Activated CD8-positive, alpha-beta memory T cell treated with anti-CD3 and anti-CD28 coated beads for 36 hours (primary cell): ENCODE measurements at regions not wholly inside any gene's neighbourhood (a gene's known extent, or its start where the extent isn't known, plus 50 kb on each side); places are given as distances from the start of the nearest gene placed in this dataset.

Experiments used
- CTCF ChIA-PET: fragments of 350-600 bp; sonication (Branson Sonifier 250); formaldehyde crosslinking; loops from one replicate; lab custom pipeline; 2021; ENCODE audit warnings: antibody characterized with exemption; lab: Charles Lee
- POLR2A ChIA-PET: fragments of 350-600 bp; sonication (Branson Sonifier 250); formaldehyde crosslinking; loops from one replicate; lab custom pipeline; 2021; ENCODE audit warnings: antibody characterized with exemption; lab: Charles Lee

- CTCF ChIA-PET, result no interaction called here
Observed at GRCh38 chr9:683509-684021, 157.9 kb upstream of the DMRT1 start.

DNA sequence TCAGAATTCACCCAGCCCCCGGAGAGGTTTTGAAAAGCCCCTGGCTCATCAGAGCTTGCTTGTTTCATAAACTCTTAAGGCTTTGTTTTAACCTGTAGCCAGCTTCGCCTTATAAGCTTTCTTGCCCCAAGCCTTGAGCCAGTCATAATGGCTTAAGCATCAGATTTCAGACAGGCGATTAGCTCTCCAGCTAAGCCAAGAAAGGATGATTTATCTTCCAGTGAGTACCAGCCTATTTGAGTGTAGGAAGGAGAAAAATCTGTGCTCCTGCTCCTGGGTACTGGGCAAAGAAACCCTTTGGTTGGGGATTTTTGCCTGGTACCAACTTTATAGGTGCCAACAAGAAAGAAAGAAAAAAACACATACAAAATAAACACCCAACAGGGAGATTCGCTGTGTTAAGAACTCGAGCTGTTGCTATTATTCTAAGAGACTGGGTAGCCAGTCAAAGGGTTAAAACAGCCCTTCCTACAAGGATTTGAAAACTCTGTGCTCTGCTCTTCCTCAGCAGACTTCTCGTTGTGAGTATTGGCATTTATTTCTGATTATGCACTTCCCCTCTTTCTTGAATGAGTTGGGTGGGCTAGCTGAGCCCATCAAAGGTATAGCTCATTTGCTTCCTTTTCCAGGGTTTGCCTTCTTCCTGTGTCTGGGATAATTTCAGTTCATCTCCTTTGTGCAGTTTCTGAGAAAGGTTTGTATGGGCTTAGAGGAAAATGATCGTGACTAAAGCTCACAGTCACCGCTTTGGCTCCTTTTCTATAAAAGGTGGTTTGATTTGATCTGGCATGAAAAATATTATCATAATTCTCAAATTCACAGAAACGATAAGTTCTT is 157.2 kb upstream of the DMRT1 start:
- ChIA-PET POLR2A (no interaction called here), CTCF (no interaction called here)

More at GRCh38 chr9:683509-684021, 157.9 kb upstream of the DMRT1 start:
- POLR2A ChIA-PET, result no interaction called here

- ChIA-PET POLR2A (no interaction called here), CTCF (no interaction called here)
Observed at GRCh38 chr9:684941-685340, 156.6 kb upstream of the DMRT1 start.

DNA sequence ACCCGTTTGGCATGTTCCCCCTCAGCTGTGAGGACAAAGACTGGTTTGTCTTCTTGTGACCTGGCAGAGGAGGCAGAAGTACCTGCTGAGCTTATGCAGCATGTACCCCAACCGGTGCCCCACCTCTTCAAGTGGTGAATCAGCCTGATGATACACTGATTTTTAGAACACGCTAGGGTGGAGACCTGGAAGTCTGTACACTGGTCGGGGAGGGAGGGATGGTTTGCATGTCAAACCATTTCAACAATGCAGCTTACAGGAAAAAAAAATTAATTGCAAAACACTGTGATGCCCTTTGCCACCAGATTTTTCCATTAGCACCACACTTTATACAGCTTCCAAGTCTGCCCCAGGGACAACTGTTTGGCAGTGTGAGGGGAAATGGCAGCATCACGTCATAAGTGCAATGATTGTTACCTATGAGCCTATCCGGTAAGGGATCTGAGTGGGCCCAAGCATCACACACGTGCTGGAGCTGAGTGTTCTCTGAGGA is 155.1 kb upstream of the DMRT1 start:
- ChIA-PET POLR2A (no interaction called here), CTCF (no interaction called here)

DNA sequence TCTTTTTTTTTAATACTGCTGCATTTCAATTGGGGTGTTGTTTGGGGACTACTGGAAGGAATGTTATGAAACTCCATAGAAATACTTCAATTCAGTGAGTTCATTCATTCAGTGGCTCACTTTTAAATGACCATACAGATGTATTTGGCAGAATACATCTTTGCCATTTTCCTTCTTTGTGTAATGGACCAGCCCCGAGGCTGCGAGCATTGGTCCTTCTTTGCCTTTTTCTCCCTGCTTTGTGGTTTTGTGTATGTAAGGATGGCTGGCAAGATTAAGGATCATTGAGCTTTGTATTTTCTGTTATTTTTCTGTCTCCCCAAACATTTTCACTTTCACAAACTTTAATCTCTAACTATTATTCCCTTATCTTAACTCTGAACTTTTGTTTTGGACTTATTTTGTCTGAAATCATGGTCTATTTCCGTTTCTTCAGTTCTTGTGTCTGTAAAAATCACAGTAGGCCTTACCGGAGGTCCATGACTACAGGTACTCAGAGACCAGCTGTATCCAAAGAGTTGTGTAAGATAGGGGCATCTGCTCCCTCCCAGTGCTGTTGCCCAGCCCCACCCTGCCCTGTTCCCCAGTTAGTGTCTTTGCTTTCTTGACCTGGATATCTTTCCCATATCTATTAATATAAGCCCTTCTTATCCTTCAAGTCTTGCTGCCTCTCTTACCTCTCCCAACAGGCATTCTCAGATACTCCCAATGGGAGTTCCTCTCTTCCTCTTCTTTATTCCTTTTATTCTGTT is 154.3 kb upstream of the DMRT1 start:
- ChIA-PET POLR2A (no interaction called here), CTCF (no interaction called here)

DNA sequence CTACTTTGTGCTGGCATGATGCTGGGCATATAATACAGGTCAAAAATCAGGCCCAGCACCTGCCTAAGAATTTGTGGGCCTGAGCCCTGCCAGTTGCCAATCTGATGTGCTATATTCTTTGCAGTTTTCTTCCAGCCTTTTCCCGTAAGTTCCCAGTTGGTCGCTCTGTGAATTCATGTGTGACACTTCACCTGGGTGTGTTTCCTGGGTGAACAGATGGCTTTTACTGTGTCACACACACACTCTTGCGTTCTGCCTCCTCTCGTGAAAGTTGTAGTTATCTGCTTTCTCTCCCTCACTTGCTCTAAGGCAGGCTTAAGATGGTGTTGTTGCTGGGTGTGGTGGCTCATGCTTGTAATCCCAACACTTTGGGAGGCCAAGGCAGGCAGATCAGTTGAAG is 153.5 kb upstream of the DMRT1 start:
- ChIA-PET POLR2A (no interaction called here), CTCF (no interaction called here)

GRCh38 chr9:690517-691111 is 150.9 kb upstream of the DMRT1 start:
- CTCF ChIA-PET, result no interaction called here
- POLR2A ChIA-PET, result no interaction called here

- CTCF ChIA-PET, result no interaction called here
- POLR2A ChIA-PET, result no interaction called here
Observed at GRCh38 chr9:691825-692400, 149.6 kb upstream of the DMRT1 start.

DNA sequence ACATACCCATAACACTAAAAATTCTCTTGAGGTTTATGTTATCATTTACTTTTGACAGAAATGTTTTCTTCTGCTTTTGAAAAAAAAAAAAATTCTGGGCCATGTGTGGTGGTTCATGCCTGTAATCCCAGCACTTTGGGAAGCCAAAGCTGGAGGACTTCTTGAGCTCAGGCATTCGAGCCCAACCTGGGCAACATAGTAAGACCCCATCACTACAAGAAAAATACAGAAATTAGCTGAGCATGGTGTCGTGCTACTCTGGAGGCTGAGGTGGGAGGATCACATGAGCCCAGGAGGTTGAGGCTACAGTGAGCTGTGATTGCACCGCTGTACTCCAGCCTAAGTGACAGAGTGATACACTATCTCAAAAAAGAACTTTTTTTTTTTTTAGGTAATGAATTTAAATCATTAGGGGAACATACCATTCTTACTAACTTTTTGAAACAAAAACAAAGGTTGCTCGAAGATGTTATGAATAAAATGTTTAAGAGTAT is 148.8 kb upstream of the DMRT1 start:
- CTCF ChIA-PET, result no interaction called here
- POLR2A ChIA-PET, result no interaction called here

DNA sequence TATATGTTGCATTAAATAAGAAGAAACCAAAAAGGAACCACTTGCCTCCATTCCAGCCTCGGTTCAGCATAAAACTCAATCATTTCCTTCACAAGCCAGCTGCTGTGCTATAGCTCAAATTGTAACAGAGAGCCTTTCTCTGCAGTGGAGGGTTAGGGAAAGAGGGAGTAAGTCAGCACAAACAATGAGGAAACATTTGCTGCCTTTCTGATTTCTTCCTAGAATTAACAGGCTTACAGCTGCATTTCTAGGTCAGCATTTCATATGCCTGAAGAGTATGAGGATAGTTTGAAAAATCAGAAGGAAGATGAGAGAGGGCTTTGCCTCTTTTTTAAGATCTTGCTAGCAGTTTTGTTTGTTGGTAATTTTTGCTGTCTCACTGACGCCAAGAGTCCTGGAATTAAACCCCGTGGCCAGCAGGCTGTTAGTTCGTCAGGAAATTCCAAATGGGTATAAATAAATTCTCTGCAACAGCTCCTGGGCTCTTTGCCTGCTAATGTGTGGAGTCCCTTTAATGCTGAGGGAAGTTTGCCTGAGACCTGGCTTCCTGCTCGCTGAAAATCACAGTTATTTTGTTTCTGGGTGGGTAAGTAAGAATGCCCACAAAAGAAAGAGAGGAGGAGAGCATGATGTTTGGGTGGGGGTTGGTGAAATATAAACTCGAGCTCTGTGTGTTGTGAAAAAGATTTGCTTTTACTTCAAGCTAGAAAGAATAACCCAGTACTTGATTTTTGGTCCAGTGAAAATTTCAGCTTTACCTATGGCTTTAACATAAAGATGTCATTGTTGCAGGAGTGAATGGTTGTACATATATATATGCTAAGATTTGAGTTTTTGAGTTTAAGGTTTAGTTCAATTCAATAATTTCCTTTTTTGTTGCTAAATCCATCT is 148.1 kb upstream of the DMRT1 start:
- ChIA-PET POLR2A (no interaction called here), CTCF (no interaction called here)

- ChIA-PET CTCF (no interaction called here), POLR2A (no interaction called here)
Observed at GRCh38 chr9:694092-694402, 147.4 kb upstream of the DMRT1 start.

GRCh38 chr9:694403-695154 is 146.9 kb upstream of the DMRT1 start:
- ChIA-PET POLR2A (no interaction called here), CTCF (no interaction called here)

GRCh38 chr9:695252-695651 is 146.2 kb upstream of the DMRT1 start:
- POLR2A ChIA-PET, result no interaction called here
- CTCF ChIA-PET, result no interaction called here

DNA sequence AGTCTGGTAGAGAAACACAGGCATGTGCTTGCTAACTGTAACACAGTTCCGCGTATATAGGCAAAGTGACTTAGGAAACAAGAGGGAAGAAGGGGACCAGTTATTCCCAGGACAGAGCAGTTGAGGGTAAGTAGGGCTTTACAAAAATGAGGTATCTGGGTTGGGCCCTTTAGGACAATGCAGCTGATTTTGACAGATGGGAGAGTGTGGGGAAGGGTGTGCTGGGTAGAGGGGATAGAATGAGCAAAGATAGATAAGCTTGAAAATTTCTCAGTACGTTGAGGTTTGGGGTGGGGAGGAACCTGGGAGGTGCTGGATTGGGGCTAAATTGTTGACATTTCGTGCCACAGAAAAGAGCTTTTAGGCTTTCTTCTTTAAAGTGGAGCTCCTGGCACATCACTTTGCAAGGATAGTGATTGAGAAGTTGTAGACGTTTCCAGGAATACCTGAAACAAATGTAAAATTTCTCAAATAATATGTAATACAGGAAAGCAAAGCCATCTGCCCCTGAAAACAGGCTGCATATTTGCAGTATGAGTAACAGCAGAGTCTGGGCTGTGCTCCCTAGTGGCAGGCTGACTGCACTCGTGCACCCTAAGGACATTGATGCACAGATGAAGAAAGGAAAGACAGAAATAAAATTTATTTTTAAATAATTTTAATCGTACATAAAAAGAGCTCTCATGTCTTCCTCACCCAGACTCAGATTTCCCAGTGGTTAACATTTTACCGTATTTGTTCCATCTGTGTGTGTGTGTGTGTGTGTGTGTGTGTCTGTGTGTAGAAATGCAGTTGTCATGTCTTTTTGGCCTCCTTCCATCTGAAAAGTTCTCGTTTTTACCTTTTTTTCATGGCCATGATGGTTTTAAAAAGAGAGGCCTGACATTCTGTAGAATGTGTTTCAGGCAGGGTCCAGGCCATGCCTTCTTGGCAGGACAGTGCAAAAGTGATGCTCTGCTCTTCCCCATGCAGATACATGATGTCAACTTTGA is 144.9 kb upstream of the DMRT1 start:
- CTCF ChIA-PET, result interaction anchor here (0.6 kb wide), 1 partner anchor 109 kb away, joined by 3 read pairs; no protein-coding TSS in a partner anchor
- POLR2A ChIA-PET, result no interaction called here

DNA sequence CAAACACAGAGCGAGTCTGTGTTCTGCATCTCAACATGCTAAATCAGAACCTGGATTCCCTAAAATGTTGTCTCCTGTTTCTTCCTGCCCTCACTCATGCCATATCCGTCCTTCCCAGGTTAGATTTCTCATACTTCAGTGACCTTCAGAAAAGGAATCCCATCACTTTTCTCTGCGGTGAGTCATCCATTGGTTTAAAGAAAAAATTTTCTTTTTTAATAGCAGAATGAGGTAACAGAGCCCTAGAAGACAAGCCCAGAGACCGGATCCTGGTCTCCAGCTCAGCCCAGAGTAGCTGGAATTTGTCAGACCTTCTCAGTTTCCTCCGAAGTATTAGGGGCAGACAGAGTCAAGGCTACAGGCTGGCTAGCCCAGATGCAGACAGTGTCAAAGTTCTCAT is 143.2 kb upstream of the DMRT1 start:
- ChIA-PET POLR2A (no interaction called here), CTCF (no interaction called here)

GRCh38 chr9:698954-699353 is 142.5 kb upstream of the DMRT1 start:
- ChIA-PET POLR2A (no interaction called here), CTCF (no interaction called here)

GRCh38 chr9:699396-699795 is 142.1 kb upstream of the DMRT1 start:
- ChIA-PET POLR2A (no interaction called here), CTCF (no interaction called here)
